Sigmoid colon (tissue), 4 donors: ENCODE measurements at regions not wholly inside any gene's neighbourhood (a gene's known extent, or its start where the extent isn't known, plus 50 kb on each side); places are given as distances from the start of the nearest gene placed in this dataset.
"Not testable (repeated sequence)": the region's sequence is repeated elsewhere in the genome, so short reads cannot be mapped to it uniquely, and the experiment has no call there.

Source experiments
- POLR2AphosphoS5 ChIP-seq, 4 donors: sonication (generic); formaldehyde crosslinking; IDR thresholded peaks; one replicate each; pipeline ENCODE4 v1.6.1; 2017; ENCODE audit warnings: antibody characterized with exemption in 4 of 4
- TF ChIP-seq, protein P1 (sequence below), 4 experiments: fragments of 450-650 bp in 3 of 4; fragments of 200-600 bp in 1 of 4; IDR thresholded peaks; one replicate each; pipeline ENCODE4 v1.5.1; 2016 to 2019; ENCODE audit warnings: antibody characterized with exemption in 4 of 4, mild to moderate bottlenecking in 3 of 4, moderate library complexity in 2 of 4

DNA sequence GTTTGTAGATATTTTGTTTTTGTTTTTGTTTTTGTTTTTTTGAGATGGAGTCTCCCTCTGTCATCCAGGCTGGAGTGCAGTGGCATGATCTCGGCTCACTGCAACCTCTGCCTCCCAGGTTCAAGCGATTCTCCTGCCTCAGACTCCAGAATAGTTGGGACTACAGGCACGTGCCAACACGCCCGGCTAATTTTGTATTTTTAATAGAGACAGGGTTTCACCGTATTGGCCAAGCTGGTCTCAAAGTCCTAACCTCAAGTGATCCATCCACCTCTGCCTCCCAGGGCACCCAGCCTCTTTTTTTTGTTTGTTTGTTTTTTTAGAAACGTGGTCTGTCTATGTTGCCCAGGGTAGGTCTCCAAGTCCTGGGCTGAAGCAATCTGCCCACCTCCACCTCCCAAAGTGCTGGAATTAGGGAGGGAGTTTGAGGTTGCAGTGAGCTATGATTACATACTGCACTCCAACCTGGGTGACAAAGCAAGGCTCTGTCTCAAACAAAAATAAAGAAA lies 74.7 kb upstream of the ZNF281 start:
- TF ChIP-seq, protein P1, sequence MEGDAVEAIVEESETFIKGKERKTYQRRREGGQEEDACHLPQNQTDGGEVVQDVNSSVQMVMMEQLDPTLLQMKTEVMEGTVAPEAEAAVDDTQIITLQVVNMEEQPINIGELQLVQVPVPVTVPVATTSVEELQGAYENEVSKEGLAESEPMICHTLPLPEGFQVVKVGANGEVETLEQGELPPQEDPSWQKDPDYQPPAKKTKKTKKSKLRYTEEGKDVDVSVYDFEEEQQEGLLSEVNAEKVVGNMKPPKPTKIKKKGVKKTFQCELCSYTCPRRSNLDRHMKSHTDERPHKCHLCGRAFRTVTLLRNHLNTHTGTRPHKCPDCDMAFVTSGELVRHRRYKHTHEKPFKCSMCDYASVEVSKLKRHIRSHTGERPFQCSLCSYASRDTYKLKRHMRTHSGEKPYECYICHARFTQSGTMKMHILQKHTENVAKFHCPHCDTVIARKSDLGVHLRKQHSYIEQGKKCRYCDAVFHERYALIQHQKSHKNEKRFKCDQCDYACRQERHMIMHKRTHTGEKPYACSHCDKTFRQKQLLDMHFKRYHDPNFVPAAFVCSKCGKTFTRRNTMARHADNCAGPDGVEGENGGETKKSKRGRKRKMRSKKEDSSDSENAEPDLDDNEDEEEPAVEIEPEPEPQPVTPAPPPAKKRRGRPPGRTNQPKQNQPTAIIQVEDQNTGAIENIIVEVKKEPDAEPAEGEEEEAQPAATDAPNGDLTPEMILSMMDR (IDR thresholded peaks at IDR 0.05): not testable (repeated sequence)
- not testable (repeated sequence) for TF ChIP-seq POLR2AphosphoS5 (IDR thresholded peaks at IDR 0.05)
